PFSK-1 (cell line): ENCODE measurements at regions not wholly inside any gene's neighbourhood (a gene's known extent, or its start where the extent isn't known, plus 50 kb on each side); places are given as distances from the start of the nearest gene placed in this dataset.

Experiments
- FOXP2 ChIP-seq: optimal IDR thresholded peaks from 2 replicates; pipeline ENCODE3; 2011; ENCODE audit warnings: borderline replicate concordance, control low read depth, inconsistent platforms; ENCODE audit not compliant: insufficient read depth; ENCODE audit errors: extremely low read length, extremely low read depth
- POLR2AphosphoS5 ChIP-seq: IDR thresholded peaks from 2 replicates; pipeline ENCODE4 v1.6.1; 2012; ENCODE audit warnings: low read depth, mild to moderate bottlenecking, control low read depth, low read length, moderate library complexity
- REST ChIP-seq, 2 experiments: IDR thresholded peaks; 2 replicates each; pipeline versions ENCODE4 v1.6.1 to v1.8.0; 2011 to 2012; ENCODE audit warnings: low read depth in 2 of 2, low read length in 2 of 2, control low read depth in 1 of 2, inconsistent platforms in 1 of 2, mild to moderate bottlenecking in 1 of 2, moderate library complexity in 1 of 2; ENCODE audit not compliant: insufficient read depth in 1 of 2
- SIN3A ChIP-seq: IDR thresholded peaks from 2 replicates; pipeline ENCODE4 v1.6.1; 2012; ENCODE audit warnings: mild to moderate bottlenecking, low read length, moderate library complexity, borderline replicate concordance; ENCODE audit not compliant: insufficient read depth
- TAF1 ChIP-seq: IDR thresholded peaks from 2 replicates; pipeline ENCODE4 v1.6.1; 2012; ENCODE audit warnings: low read length, control low read depth, borderline replicate concordance; ENCODE audit not compliant: insufficient read depth

- no peak for TF ChIP-seq FOXP2
- no peak for TF ChIP-seq SIN3A
- TF ChIP-seq REST (IDR thresholded peaks at IDR 0.05; ENCODE audit: insufficient read depth in 1 of 2, low read depth in 2 of 2, low read length in 2 of 2) = no peak
- TF ChIP-seq TAF1 = no peak
- TF ChIP-seq POLR2AphosphoS5 = no peak
These were observed 405.6 kb downstream of the TNS1 start for GRCh38 chr2:217597145-217597544.

GRCh38 chr2:217593732-217594131, 409.1 kb downstream of the TNS1 start:
- no peak for TF ChIP-seq FOXP2
- TF ChIP-seq TAF1 = no peak

GRCh38 chr2:217588266-217588665, 414.5 kb downstream of the TNS1 start:
- no peak for TF ChIP-seq REST (IDR thresholded peaks at IDR 0.05; ENCODE audit: insufficient read depth in 1 of 2, low read depth in 2 of 2, low read length in 2 of 2)
- TF ChIP-seq POLR2AphosphoS5 = no peak
- TF ChIP-seq FOXP2 = no peak
- TF ChIP-seq TAF1 = no peak

GRCh38 chr2:217585362-217585761, 417.4 kb downstream of the TNS1 start:
- TF ChIP-seq FOXP2 (no peak), TAF1 (no peak), SIN3A (no peak), POLR2AphosphoS5 (no peak), REST (IDR thresholded peaks at IDR 0.05; ENCODE audit: insufficient read depth in 1 of 2, low read depth in 2 of 2, low read length in 2 of 2) (no peak)

GRCh38 chr2:217573571-217573970, 429.2 kb downstream of the TNS1 start:
- TF ChIP-seq FOXP2 (no peak), REST (IDR thresholded peaks at IDR 0.05; ENCODE audit: insufficient read depth in 1 of 2, low read depth in 2 of 2, low read length in 2 of 2) (no peak), TAF1 (no peak), POLR2AphosphoS5 (no peak), SIN3A (no peak)
